LNCAP (cell line): ENCODE measurements at regions not wholly inside any gene's neighbourhood (a gene's known extent, or its start where the extent isn't known, plus 50 kb on each side); places are given as distances from the start of the nearest gene placed in this dataset.

Experiments used
- CTCF ChIP-seq: fragments of 450-650 bp; IDR thresholded peaks from 2 replicates; pipeline ENCODE4 v1.5.1; 2017; ENCODE audit warnings: mild to moderate bottlenecking

DNA sequence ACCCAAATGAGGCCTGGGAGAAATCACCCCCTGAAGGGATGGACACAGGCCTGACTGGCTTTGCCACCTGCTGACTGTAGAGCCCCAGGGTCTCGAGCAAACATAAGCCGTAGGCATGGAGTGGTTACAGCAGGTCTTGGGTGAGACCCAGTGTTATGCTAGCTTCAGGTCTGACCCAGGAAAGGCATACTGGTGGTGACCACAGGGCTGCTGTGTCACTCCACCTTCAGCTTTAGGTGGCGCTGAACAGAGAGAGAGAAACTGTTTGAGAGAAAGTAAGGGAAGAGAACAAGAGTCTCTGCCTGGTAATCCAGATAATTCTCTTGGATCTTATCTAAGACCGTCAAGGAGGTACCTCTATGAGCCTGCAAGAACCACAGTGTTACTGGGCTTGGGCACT lies 1544.2 kb upstream of the TMEFF2 start:
- no peak for TF ChIP-seq CTCF

DNA sequence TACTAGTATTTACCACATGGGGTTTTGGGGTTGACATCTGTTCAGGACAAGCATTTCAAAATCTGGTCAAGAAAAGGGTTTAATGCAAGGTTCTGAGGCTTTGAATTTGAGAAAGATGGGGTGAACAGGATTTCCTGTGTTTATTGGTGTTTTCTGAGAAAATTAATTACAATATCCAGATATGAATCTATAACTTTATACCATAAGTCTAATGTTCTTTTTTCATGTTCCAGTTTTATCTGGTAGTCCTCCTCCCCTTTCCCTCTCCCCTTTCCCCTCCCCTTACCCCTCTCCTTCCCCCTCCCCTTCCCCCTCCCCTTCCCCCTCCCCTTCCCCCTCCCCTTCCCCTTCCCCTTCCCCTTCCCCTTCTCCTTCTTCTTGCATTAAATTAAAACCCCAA lies 1518.2 kb upstream of the TMEFF2 start:
- TF ChIP-seq CTCF = no peak

- TF ChIP-seq CTCF = no peak
Observed at GRCh38 chr2:193703411-193703810, 1508.7 kb upstream of the TMEFF2 start.

GRCh38 chr2:193701484-193701883 lies 1506.8 kb upstream of the TMEFF2 start:
- no peak for TF ChIP-seq CTCF

DNA sequence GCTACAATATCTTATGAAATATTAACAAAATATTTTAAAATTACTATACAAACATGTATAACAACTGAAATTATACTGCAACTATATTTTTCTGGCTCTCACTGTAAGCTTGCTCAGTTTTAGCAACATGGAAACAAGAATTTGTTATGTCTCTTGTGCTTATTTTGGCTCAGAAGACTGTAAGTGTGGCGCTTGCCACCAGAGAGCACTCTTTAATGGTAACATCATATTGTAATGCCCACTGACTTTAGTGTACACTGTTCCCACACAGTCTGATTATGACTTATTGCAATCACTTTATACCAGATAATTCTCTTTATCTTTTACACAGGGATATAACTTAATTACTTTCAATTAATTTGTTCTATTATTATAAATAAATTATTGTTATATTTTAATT lies 1500.6 kb upstream of the TMEFF2 start:
- TF ChIP-seq CTCF = peak; percentile 57

DNA sequence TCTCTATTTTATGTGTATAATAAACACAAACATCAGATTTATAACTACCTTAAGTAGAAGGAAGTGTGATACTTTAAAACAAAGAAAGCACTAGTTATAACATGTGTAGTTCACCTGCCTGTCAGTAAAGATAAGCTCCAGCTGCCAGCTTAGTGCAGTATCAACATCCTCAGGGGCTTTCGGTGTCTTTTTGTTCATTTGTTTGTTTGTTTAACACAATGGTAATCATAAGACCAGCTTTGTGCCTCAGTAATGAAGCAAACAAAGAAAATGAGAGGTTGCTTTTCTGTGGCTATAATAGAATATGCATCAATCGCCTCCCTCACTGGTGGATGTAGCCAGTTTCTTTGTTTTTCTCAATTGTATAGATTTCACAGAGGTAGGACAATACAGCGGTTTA lies 1499.0 kb upstream of the TMEFF2 start:
- TF ChIP-seq CTCF = no peak

DNA sequence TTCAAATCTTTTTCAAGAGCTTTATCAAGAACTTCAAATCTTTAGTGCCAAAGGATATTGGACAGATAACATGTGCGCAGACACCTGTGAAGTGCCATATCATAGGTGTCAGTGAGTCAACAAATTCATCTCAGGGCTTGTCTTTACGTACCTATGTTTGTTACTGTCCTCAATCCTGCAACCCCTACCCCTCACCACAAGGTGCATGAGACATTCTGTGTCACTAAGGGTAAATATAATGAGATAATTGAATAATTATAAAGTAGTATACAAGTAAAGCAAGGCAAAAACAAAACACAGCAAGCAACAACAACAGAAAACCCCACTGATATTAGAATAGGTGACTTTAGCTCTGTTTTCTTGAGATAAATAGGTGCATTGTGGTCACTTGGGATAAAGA lies 1495.8 kb upstream of the TMEFF2 start:
- no peak for TF ChIP-seq CTCF

DNA sequence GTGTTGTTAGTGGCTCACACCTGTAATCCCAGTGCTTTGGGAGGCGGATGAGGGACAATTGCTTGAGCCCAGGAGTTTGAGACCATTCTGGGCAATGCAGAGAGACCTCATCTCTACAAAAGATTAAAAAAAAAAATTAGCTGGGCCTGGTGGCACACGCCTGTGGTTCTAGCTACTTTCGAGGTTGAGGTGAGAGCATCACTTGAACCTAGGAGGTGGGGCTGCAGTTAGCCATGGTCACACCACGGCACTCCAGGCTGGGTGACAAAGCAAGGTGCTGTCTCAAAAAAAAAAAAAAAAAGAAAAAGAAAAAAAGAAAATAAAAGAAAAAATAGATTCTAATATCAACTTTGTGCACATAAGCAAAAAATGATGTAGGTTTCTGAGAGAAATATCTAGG lies 1492.5 kb upstream of the TMEFF2 start:
- no peak for TF ChIP-seq CTCF
